ENCODE measurements at regions not wholly inside any gene's neighbourhood (a gene's known extent, or its start where the extent isn't known, plus 50 kb on each side); places are given as distances from the start of the nearest gene placed in this dataset.
A peak's percentile ranks its signal among the peaks of the same experiment; 100 is the strongest.

GRCh38 chr10:125397608-125398007 is 237.2 kb upstream of the CTBP2 start:
- DNase-seq, result no peak

- no peak for DNase-seq
Measured at GRCh38 chr10:125396676-125397075, 236.3 kb upstream of the CTBP2 start.

GRCh38 chr10:125392609-125393008 is 232.2 kb upstream of the CTBP2 start:
- no peak for DNase-seq

DNA sequence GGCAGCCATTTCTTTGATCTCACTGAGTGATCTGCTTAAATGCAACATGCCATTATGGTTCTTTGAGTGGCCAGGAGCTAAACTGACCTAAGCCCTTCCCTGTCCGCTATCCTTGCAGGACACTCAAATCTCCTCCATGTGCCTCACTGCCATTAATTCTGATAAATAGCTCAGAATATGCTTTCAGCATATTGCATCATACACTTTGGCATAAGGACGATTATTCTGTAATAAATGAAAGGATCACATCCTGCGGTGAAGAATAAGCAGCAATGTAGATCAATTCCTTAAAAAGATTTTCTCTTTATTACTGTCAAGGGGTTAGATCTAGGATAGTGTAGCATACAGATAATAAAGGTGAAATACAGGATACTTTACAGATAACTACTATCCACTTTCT is 231.8 kb upstream of the CTBP2 start:
- no peak for DNase-seq

DNA sequence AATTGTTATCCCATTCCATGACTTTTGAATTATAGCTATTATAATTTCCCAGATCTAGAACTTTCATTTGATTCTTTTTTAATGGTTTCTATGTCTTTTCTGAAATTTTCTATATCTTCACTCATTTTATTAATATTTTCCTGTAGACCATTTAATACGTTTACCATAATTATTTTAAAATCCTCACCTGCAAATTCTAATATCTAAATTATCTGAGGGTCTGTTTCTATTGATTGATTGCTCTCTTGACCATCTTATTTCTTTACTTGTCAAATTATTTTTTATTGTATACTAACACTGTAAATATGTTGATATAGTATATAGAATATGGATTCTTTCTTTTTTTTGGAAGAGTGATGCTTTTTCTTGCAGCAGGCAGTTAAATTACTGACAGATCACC is 229.3 kb upstream of the CTBP2 start:
- no peak for DNase-seq

DNA sequence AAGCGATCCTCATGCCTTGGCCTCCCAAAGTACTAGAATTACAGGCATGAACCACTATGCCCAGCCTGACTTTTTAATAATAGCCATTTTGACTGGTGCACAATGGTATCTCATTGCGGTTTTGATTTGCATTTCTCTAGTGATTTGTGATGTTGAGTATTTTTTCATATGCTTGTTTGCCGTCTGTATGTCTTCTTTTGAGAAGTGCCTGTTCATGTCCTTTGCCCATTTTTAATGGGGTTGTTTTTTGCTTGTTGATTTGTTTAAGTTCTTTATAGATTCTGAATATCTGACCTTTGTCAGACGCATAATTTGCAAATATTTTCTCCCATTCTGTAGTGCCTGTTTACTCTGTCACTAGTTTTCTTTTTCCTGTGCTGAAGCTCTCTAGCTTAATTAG is 219.2 kb upstream of the CTBP2 start:
- no peak for DNase-seq

GRCh38 chr10:125377368-125377767 is 217.0 kb upstream of the CTBP2 start:
- no peak for DNase-seq

GRCh38 chr10:125375210-125375609 is 214.8 kb upstream of the CTBP2 start:
- no peak for DNase-seq

DNA sequence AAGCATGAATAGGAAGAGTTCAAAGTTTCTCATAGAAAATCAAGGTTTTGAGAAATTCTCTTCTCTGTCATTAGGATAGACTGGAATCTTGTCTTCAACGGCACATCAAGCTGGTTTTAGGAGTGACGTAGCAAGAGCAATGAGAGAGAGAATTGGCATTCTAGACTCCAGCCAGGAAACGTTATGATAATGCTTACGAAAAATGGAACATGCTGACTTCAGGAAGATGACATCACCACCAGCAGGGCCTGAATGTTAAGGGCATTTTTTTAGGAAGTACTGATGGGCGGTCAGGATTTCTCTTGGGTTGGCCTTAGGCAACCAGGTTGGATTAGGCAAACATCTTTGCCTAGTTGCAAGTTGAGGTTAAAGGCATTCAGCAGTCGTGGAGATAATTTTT is 213.2 kb upstream of the CTBP2 start:
- DNase-seq, result peak; percentile 40 to 41

DNA sequence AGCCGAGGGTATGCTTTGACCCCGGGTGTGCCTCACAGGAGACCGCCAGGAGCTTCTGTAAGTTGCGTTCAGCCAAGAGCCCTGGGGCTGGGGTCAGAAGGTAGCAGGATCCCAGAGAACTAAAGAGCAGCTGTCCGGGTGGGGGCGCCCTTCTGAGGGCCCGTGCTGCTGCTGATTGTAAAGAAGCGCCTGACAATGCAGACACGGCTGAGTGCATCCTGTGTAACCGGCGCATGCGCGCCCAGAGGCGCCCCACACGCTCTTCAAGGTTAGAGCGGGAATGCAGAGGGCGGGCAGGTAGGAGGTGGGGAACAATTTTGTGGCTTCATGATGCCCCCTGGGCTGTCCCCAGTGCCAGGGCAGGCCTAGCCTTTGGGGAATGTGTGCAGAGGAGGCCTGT is 210.2 kb upstream of the CTBP2 start:
- no peak for DNase-seq

- no peak for DNase-seq
Measured at GRCh38 chr10:125369382-125370326, 209.3 kb upstream of the CTBP2 start.

- no peak for DNase-seq
Measured at GRCh38 chr10:125368146-125368545, 207.8 kb upstream of the CTBP2 start.

GRCh38 chr10:125363791-125364190 is 203.4 kb upstream of the CTBP2 start:
- no peak for DNase-seq

GRCh38 chr10:125362950-125363349 is 202.6 kb upstream of the CTBP2 start:
- no peak for DNase-seq

DNA sequence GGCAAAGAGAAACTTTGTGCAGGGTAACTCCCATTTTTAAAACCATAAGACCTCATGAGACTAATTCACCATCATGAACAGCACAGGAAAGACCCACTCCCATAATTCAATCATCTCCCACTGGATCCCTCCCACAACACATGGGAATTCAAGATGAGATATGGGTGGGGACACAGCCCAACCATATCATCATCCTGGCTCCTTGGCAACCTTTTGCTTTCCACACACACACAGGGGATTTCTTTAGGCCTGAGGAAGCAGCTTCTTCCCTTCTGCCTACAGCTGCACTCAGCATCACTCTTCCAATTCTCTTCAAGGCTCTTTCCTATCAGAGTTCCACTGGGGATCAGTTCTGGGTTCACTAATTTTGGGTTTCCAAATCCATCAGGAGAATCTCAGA is 199.0 kb upstream of the CTBP2 start:
- DNase-seq, result no peak

GRCh38 chr10:125355657-125356056 is 195.3 kb upstream of the CTBP2 start:
- no peak for DNase-seq

GRCh38 chr10:125350519-125350918 is 190.2 kb upstream of the CTBP2 start:
- no peak for DNase-seq

DNA sequence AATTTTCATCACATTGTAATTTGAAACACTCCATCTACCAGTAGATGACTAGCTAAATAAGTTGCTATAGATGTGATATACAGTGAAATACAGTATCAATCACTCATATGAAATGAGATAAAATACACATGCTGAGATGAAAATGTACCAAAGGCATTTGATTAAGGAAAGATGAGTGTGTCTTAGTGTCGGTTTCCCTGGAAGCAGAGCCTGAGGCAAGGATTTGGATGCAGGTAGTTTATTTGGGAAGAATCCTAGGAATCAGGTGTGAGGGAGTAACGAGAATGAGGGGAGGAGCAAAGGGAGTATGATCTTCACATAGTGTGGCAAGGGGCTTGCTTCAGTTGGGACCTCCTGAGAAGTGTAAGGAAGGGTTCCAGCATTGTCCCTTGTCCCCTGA is 188.2 kb upstream of the CTBP2 start:
- no peak for DNase-seq

DNA sequence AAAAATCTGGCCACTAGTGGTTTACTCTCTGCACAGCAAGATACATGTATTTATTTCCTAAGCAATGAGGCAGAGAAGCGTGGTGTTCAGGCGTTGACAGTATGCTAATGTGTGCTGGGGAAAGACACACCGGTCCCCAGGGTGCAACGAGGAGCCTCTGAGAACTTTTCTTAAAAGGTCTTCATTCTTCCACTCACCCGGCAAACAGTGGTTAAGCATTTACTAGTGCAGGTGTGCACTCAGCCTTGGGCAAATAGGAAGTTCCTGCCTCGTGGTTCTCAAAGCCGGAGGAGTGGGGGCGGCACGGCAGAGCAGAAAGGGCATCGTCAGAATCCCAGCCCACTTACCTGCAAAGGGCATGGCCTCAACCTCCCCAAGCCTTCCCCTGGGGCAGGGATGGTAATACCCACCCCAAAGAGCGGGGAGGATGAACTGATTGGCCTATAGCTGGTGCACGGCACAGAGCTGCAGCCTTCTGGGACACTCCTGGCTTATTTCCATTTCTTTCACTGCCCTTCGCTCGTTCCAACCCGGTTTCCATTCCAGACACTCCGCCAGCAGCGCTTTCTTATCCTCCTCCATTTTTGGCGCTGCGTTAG is 184.3 kb upstream of the CTBP2 start:
- DNase-seq, result no peak

GRCh38 chr10:125343983-125344382 is 183.6 kb upstream of the CTBP2 start:
- DNase-seq, result no peak

GRCh38 chr10:125343118-125343925 is 183.0 kb upstream of the CTBP2 start:
- DNase-seq, result peak; percentile 31 to 47

DNA sequence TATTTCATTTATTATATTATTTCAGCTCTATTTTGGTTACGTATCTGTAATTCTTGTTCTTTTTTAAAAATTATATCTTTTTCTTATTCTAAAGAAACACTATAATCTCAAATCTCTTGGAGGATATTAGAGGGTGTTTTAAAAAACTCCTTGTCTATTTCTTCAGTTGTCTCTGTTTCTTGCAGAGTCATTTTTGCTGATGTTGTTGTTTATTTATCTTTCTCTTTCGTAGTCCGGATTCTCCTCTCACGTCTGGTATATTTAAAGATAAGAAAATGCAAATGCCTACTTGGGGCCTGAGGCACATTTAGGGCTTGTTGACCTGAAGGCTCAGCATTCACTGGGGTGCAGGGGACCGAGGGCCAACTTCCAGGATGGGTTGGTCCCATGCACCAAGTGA is 181.2 kb upstream of the CTBP2 start:
- no peak for DNase-seq

DNA sequence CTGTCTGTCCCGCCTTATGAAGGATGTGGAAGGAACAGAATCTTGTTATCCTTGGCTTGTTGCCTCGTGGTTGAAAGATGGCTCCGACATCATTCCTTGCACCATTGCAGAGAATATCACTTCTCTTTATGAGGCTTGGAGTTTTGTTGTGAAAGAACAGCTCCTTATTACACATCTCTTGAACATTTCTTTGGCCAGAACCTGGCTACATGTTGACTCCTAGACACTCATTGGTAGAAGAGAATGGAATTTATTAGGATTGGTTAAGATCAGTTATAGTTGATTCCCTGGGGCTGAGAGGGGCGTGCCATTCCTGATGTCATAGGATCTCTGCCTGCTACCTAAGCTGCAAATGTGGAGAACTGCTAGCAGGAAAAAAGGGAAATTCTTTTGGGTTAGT is 180.5 kb upstream of the CTBP2 start:
- peak; percentile 18 to 41 for DNase-seq

Data from inflammatory macrophage (primary cell).